ENCODE measurements at regions not wholly inside any gene's neighbourhood (a gene's known extent, or its start where the extent isn't known, plus 50 kb on each side); places are given as distances from the start of the nearest gene placed in this dataset.

- TF ChIP-seq ZBTB33 (IDR thresholded peaks at IDR 0.05; ENCODE audit: borderline replicate concordance, low read depth), result no peak
These were observed 335.7 kb upstream of the HS6ST1 start (continued) for GRCh38 chr2:128654408-128654807.

- no peak overlapping the region for H3K27ac ChIP-seq (ENCODE audit: low read depth in 2 of 2, low read length in 1 of 2)
- H3K4me3 ChIP-seq (ENCODE audit: low read depth in 2 of 2, low read length in 1 of 2), result no peak overlapping the region
- no peak for TF ChIP-seq YY1 (IDR thresholded peaks at IDR 0.05; ENCODE audit: low read depth)
- no peak for TF ChIP-seq NRF1 (IDR thresholded peaks at IDR 0.05; ENCODE audit: low read depth, low read length)
- no peak for TF ChIP-seq MEF2A (IDR thresholded peaks at IDR 0.05; ENCODE audit: borderline replicate concordance, low read depth)
- no peak for TF ChIP-seq MXI1 (IDR thresholded peaks at IDR 0.05; ENCODE audit: low read depth, low read length)
- TF ChIP-seq RCOR1 (IDR thresholded peaks at IDR 0.05; ENCODE audit: low read length), result no peak
- TF ChIP-seq REST (IDR thresholded peaks at IDR 0.05; ENCODE audit: low read depth, low read length), result no peak
- no peak for TF ChIP-seq POLR2AphosphoS5 (IDR thresholded peaks at IDR 0.05; ENCODE audit: low read depth, low read length)
- no peak for TF ChIP-seq TAF1 (IDR thresholded peaks at IDR 0.05; ENCODE audit: borderline replicate concordance, low read depth, low read length)
- TF ChIP-seq FOXM1 (IDR thresholded peaks at IDR 0.05; ENCODE audit: low read depth), result no peak
- no peak for TF ChIP-seq EZH2phosphoT487 (IDR thresholded peaks at IDR 0.05; ENCODE audit: borderline replicate concordance, low read depth)
- no peak for TF ChIP-seq CHD2 (IDR thresholded peaks at IDR 0.05; ENCODE audit: low read length, partially characterized antibody)
- no peak for TF ChIP-seq EP300 (IDR thresholded peaks at IDR 0.05; ENCODE audit: borderline replicate concordance in 1 of 2, low read depth in 1 of 2, low read length in 1 of 2)
- no peak for TF ChIP-seq CTCF (IDR thresholded peaks at IDR 0.05)
- no peak for TF ChIP-seq ELF1 (IDR thresholded peaks at IDR 0.05)
- no peak overlapping the region for H3K4me2 ChIP-seq
- 15% methylated on average over 2 of the region's 6 CpGs for WGBS (ENCODE audit: low lambda C conversion rate)
- no peak overlapping the region for H3K9ac ChIP-seq
- no peaks in the 10 kb centered on the region for H3F3A ChIP-seq (replicated peaks; ENCODE audit: insufficient read depth)
- no peaks in the 10 kb centered on the region for H3K9me3 ChIP-seq
- no peak for DNase-seq
- H3K27me3 ChIP-seq (ENCODE audit: insufficient read depth), result no peaks in the 10 kb centered on the region
- no peaks in the 10 kb centered on the region for H3K79me2 ChIP-seq (ENCODE audit: insufficient read depth)
- ChIA-PET CTCF (no interaction called here), POLR2A (no interaction called here)
- H4K20me1 ChIP-seq (ENCODE audit: insufficient read depth), result no peaks in the 10 kb centered on the region
- H3K4me1 ChIP-seq (ENCODE audit: control insufficient read depth in 1 of 2, insufficient read depth in 2 of 2, low read depth in 1 of 2, low read length in 1 of 2), result no peaks in the 10 kb centered on the region
- H3K9me2 ChIP-seq, result no peaks in the 10 kb centered on the region
- no peak overlapping the region for H2AFZ ChIP-seq (ENCODE audit: low read depth)
- no peaks in the 10 kb centered on the region for H3K36me3 ChIP-seq (replicated peaks in 1 of 2; ENCODE audit: control insufficient read depth in 1 of 2, insufficient read depth in 2 of 2, low read length in 1 of 2)
These were observed 342.2 kb upstream of the HS6ST1 start for GRCh38 chr2:128660836-128661235.

All from SK-N-SH (cell line).